ENCODE measurements at regions not wholly inside any gene's neighbourhood (a gene's known extent, or its start where the extent isn't known, plus 50 kb on each side); places are given as distances from the start of the nearest gene placed in this dataset.

GRCh38 chr10:56178210-56178609 is 182.8 kb downstream of the ZWINT start:
- TF ChIP-seq POLR2A (IDR thresholded peaks at IDR 0.05) (no peak), CTCF (IDR thresholded peaks at IDR 0.05) (no peak)

All from prostate gland (tissue), 2 donors.